ENCODE measurements at regions not wholly inside any gene's neighbourhood (a gene's known extent, or its start where the extent isn't known, plus 50 kb on each side); places are given as distances from the start of the nearest gene placed in this dataset.

- DNase-seq (ENCODE audit: low read depth in 2 of 2): no peak
Observed at GRCh38 chr1:239008568-239008967, 377.8 kb upstream of the CHRM3 start.

- no peak for DNase-seq (ENCODE audit: low read depth in 2 of 2)
Observed at GRCh38 chr1:239006276-239006675, 380.1 kb upstream of the CHRM3 start.

GRCh38 chr1:238999944-239000343, 386.4 kb upstream of the CHRM3 start:
- no peak for DNase-seq (ENCODE audit: low read depth in 2 of 2)

GRCh38 chr1:238998577-238998976, 387.8 kb upstream of the CHRM3 start:
- DNase-seq (ENCODE audit: low read depth in 2 of 2): no peak

DNA sequence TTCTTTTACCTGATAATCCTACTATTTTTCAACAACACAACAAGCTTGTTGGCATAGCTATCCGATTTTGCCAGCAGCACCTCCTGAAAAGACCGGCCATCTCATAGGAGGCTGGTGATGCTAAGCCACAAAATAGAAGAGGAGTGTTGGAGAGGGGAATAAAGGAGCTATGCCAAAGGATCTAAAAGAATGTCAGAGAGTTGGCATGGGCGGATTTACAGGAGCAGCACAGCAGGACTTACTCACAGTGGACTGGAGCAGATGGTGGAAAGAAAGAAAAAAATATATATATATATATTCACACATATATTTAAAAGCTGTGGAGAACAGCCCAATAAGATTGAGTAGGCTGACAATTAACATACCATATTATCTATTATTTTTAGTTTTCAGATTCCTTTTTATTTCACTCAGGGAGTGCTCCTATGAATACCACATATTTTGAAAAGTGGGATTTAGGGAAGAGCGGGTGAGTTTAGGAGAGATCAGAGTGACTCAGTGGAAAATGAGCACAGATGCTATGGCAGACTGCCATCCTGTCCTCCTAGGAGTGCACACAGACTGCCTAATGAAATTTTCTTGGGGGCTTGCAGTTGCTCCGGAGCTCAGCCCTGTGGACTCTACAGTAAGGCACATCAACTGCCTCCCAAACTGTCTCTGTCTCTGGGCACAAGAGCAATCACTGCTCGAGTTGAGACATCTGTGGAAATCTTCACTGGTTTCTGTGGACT, 394.4 kb upstream of the CHRM3 start:
- DNase-seq (ENCODE audit: low read depth in 2 of 2): no peak

GRCh38 chr1:238985312-238985711, 401.1 kb upstream of the CHRM3 start:
- no peak for DNase-seq (ENCODE audit: low read depth in 2 of 2)

DNA sequence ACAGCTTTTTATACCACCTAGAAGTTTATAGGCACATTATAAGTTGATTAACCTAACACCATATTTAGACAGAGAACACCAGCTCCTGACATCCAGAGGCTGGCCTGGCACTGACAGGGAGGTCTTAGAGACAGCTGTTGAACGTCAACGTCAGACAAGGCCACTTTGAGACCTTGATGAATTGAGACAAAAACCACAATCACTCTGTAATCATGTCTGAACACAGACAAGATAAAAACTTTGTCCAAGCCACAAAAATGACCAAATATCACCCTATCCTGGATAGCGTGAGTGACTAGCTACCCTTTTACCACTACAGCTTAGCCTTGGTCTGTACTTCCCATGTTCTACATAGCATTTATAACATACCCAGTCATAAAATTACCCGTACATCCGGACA, 403.6 kb upstream of the CHRM3 start:
- DNase-seq (ENCODE audit: low read depth in 2 of 2): no peak

DNA sequence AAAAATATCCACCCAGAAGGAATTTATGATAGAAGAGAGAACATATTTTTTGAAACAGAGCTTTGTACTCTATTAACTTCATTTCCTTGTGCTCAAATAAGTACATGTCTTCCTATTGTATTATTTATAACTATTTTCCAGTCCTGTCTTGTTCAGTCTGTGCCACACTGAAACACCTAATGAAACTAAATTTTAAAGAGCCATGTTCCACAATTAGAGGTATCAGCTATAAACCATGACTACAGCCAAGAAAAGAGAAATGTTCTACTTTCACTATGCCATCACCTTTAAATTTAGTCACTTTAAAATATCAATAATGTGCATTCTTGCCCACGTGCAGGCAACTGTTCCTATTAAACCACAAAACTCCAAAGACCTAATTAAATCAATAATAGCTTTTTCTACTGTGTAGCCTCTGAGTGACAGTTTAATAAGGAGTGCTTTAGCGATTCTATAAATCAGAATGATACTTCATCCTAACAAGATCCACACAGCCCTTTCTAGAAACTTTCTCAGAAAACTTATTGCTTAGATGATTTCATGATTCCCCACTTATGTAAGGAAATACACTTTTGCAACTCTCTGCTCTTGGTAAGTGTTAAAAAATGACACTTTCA, 404.9 kb upstream of the CHRM3 start:
- no peak for DNase-seq (ENCODE audit: low read depth in 2 of 2)

DNA sequence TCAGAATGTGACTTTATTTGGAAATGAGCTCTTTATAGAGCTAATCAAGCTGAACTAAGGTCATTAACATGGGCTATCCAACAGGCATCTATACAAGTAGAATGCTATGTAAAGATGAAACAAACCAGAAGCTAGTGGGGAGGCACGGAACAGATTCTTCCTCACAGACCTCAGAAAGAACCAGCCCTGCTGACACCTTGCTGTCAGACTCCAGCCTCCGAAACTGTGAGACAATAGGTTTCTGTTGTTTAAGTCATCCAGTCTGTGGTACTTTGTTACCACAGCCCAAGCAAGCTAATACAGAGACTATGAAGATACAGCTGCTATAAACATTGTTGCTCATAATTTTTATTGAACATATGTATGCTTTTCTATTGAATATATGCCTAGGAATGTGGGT, 406.3 kb upstream of the CHRM3 start:
- DNase-seq (ENCODE audit: low read depth in 2 of 2): no peak

GRCh38 chr1:238964631-238965030, 421.7 kb upstream of the CHRM3 start:
- DNase-seq (ENCODE audit: low read depth in 2 of 2): no peak

DNA sequence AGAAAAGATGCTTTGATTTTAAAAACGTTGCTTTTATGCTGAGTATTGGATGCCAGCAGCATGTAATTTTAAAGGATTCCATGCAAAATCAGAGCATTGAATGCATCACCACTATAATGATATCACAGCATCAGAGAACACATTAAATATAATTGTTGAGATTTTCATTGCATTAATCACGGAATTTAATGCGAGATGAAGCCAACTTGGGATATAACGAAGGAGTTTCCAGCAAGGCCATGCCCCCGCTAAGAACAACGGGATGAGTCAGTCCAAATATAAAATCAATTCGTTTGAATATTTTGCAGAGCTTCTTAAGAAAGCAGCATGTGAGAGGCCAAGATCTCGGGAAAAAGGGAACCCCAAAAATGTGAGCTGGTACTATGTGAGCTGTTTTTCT, 423.4 kb upstream of the CHRM3 start:
- DNase-seq (ENCODE audit: low read depth in 2 of 2): no peak

GRCh38 chr1:238961790-238962189, 424.6 kb upstream of the CHRM3 start:
- no peak for DNase-seq (ENCODE audit: low read depth in 2 of 2)

GRCh38 chr1:238960071-238960470, 426.3 kb upstream of the CHRM3 start:
- DNase-seq (ENCODE audit: low read depth in 2 of 2): no peak

GRCh38 chr1:238955934-238956333, 430.4 kb upstream of the CHRM3 start:
- DNase-seq (ENCODE audit: low read depth in 2 of 2): no peak

DNA sequence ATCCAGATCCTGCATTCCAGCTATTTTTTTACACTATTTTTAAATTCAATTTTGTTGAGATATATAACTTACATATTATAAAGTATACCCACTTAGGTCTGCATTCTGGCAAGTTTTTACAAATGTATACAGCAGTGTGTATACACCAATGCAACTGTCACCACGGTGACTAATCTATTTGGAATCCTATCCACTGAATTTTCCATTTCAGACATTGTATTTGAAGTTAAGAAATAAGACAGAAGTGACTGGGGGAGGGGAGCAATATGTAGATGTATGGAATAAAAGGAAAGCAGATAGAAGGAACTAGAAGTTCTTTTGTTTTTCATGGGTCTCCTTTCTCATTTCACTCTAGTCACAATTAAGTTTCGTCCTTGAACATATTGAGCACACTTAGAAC, 431.5 kb upstream of the CHRM3 start:
- DNase-seq (ENCODE audit: low read depth in 2 of 2): no peak

- no peak for DNase-seq (ENCODE audit: low read depth in 2 of 2)
Observed at GRCh38 chr1:238953448-238954010, 432.8 kb upstream of the CHRM3 start.

- no peak for DNase-seq (ENCODE audit: low read depth in 2 of 2)
Observed at GRCh38 chr1:238951809-238952208, 434.6 kb upstream of the CHRM3 start.

- DNase-seq (ENCODE audit: low read depth in 2 of 2): no peak
Observed at GRCh38 chr1:238950784-238951183, 435.6 kb upstream of the CHRM3 start.

- no peak for DNase-seq (ENCODE audit: low read depth in 2 of 2)
Observed at GRCh38 chr1:238950017-238950416, 436.4 kb upstream of the CHRM3 start.

DNA sequence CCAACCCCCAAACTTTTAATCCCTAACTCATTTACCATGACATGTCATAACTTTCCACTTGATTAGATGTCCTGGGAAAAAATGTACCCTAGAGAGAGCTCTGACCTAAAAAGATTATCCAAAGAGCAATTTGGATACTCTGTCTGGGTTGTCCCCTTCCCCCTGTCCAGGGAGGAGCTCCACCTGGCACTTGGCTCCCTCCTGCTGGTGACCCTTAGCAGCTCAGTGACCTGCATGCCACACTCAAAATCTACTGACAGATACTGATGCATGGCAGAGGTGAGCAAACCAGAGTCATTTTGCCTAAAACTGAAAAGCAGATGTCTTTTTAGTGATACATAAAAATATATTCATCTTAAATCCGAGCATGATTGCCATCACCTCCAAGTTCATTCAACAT, 442.3 kb upstream of the CHRM3 start:
- no peak for DNase-seq (ENCODE audit: low read depth in 2 of 2)

DNA sequence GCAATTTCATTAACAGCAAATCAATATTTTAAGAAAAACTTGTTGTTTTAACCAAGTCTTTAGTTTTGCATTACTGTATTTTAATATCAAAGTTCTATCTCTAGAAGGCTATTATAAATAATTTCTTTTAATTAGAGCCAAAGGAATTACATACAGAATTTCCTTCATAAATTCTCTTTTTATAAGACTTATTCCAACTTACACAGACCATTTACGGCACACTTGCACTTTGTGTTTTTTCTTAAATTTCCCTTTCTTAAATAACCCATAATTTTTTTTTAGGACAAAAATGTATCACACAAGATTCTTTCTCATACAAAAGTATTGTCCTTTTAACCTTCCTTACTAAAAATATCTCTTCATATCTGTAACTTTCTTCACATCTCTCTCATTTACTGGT, 458.5 kb upstream of the CHRM3 start:
- DNase-seq (ENCODE audit: low read depth in 2 of 2): no peak

DNA sequence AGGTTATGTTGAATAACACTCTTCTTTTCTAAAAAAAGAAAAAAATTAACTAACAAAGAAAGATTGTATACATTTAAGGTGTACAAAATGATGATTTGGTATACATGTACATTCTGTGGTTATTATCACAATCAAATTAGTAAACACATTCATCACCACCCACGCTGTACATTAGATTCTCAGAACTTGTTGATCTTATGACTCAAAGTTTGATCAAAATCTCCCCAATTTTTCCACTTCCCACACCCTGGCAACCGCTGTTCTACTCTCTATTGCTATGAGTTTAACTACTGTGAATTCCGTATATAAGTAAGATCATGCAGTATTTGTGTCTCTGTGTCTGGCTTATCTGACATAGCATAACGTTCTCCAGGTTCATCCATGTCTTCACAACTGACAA, 469.5 kb upstream of the CHRM3 start:
- no peak for DNase-seq (ENCODE audit: low read depth in 2 of 2)

DNA sequence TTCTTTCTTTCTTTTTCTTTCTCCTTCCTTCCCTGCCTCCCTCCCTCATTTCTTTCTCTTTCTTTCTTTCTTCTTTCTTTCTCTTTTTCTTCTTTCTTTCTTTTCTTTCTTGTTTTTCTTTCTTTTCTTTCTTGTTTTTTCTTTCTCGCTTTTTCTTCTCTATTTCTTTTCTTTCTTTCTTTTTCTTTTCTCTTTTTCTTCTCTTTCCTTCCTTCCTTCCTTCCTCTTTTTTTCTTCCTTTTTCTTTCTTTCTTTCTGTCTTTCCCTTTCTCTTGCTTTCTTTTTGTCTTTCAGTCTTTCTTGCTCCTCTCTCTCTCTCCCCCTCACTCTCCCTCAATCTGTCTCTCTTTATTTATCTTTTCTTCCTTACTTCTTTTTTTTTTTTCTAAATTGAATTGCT, 472.0 kb upstream of the CHRM3 start:
- no peak for DNase-seq (ENCODE audit: low read depth in 2 of 2)

- DNase-seq (ENCODE audit: low read depth in 2 of 2): no peak
Observed at GRCh38 chr1:238913210-238913609, 473.2 kb upstream of the CHRM3 start.
